IMR-90 (cell line): ENCODE measurements at regions not wholly inside any gene's neighbourhood (a gene's known extent, or its start where the extent isn't known, plus 50 kb on each side); places are given as distances from the start of the nearest gene placed in this dataset.

Experiments
- ATAC-seq: fragments of 200-7000 bp; cut with Tn5 transposase; 2 replicates; pipeline ENCODE4 v1.9.1; 2020; ENCODE audit warnings: low read depth, mild to moderate bottlenecking, moderate library complexity
- BruUV-seq: library from RNA; stranded (reverse); fragments of 400-500 nt; replicated peaks from 2 replicates; lab custom pipeline; 2021; lab: Mats Ljungman, UMichigan
- CTCF ChIA-PET: fragments of 300-600 bp; formaldehyde crosslinking; extraction: SDS; loops from one replicate; lab custom pipeline; 2021; ENCODE audit warnings: antibody characterized with exemption; lab: Yijun Ruan, JAX
- POLR2A ChIA-PET: fragments of 300-600 bp; sonication (Branson Sonifier 250); formaldehyde crosslinking; loops from one replicate; lab custom pipeline; 2022; ENCODE audit warnings: antibody characterized with exemption; ENCODE audit not compliant: unreplicated experiment; lab: Charles Lee
- DNase-seq: peaks from one replicate; pipeline ENCODE4 v3.0.0; 2013
- H2AFZ ChIP-seq: replicated peaks from 2 replicates; pipeline ENCODE3; 2013; ENCODE audit warnings: low read length, mild to moderate bottlenecking; ENCODE audit not compliant: poor library complexity
- H2AK5ac ChIP-seq: 2 replicates; pipeline ENCODE4 v1.6.1; 2013; ENCODE audit warnings: low read depth, low read length, inconsistent platforms
- H2AK9ac ChIP-seq: replicated peaks from 2 replicates; pipeline ENCODE3; 2013; ENCODE audit warnings: mild to moderate bottlenecking, low read depth, low read length, moderate library complexity; ENCODE audit not compliant: poor library complexity
- H2BK120ac ChIP-seq: 2 replicates; pipeline ENCODE4 v1.6.1; 2013; ENCODE audit warnings: low read depth, low read length, inconsistent platforms
- H2BK15ac ChIP-seq: 3 replicates; pipeline ENCODE4 v1.6.1; 2013; ENCODE audit warnings: low read depth, low read length, inconsistent platforms
- H2BK20ac ChIP-seq: 2 replicates; pipeline ENCODE4 v1.6.1; 2013; ENCODE audit warnings: low read depth, mild to moderate bottlenecking, inconsistent platforms, low read length, moderate library complexity
- H2BK5ac ChIP-seq: 2 replicates; pipeline ENCODE4 v1.6.1; 2013; ENCODE audit warnings: mild to moderate bottlenecking, low read depth, low read length, inconsistent platforms; ENCODE audit not compliant: poor library complexity, severe bottlenecking
- H3K14ac ChIP-seq: replicated peaks from 2 replicates; pipeline ENCODE4 v1.6.1; 2013; ENCODE audit warnings: low read depth, low read length, inconsistent platforms
- H3K18ac ChIP-seq: 2 replicates; pipeline ENCODE4 v1.6.1; 2013; ENCODE audit warnings: low read depth, low read length, control low read depth
- H3K23ac ChIP-seq: 2 replicates; pipeline ENCODE4 v1.6.1; 2013; ENCODE audit warnings: low read depth, low read length, inconsistent platforms
- H3K27ac ChIP-seq: 2 replicates; pipeline ENCODE4 v1.5.1; 2013; ENCODE audit warnings: mild to moderate bottlenecking, control low read depth, low read length; ENCODE audit not compliant: insufficient read depth
- H3K27me3 ChIP-seq: 2 replicates; pipeline ENCODE4 v1.6.1; 2013; ENCODE audit warnings: low read length; ENCODE audit not compliant: control insufficient read depth, insufficient read depth
- H3K36me3 ChIP-seq: 2 replicates; pipeline ENCODE4 v1.6.1; 2013; ENCODE audit warnings: low read length, mixed read lengths; ENCODE audit not compliant: control insufficient read depth, insufficient read depth
- H3K4ac ChIP-seq: 2 replicates; pipeline ENCODE4 v1.6.1; 2013; ENCODE audit warnings: low read depth, low read length, inconsistent platforms
- H3K4me1 ChIP-seq: 2 replicates; pipeline ENCODE4 v1.6.1; 2013; ENCODE audit warnings: low read length, mixed read lengths; ENCODE audit not compliant: control insufficient read depth, insufficient read depth
- H3K4me2 ChIP-seq: 2 replicates; pipeline ENCODE4 v1.6.1; 2013; ENCODE audit warnings: low read depth, mild to moderate bottlenecking, control low read depth, low read length, moderate library complexity
- H3K4me3 ChIP-seq: 2 replicates; pipeline ENCODE4 v1.5.1; 2013; ENCODE audit warnings: low read depth, mild to moderate bottlenecking, control low read depth, low read length, moderate library complexity; ENCODE audit not compliant: insufficient read depth
- H3K56ac ChIP-seq: 2 replicates; pipeline ENCODE4 v1.6.1; 2013; ENCODE audit warnings: low read length, inconsistent platforms; ENCODE audit not compliant: insufficient read depth; ENCODE audit errors: extremely low read depth
- H3K79me1 ChIP-seq, 2 experiments: 2 replicates each; pipeline ENCODE4 v1.6.1; 2013; ENCODE audit warnings: low read length in 2 of 2, inconsistent platforms in 1 of 2, low read depth in 1 of 2
- H3K9ac ChIP-seq: 2 replicates; pipeline ENCODE4 v1.6.1; 2013; ENCODE audit warnings: low read depth, low read length, control low read depth
- H3K9me1 ChIP-seq: 2 replicates; pipeline ENCODE4 v1.6.1; 2013; ENCODE audit warnings: low read length, inconsistent platforms; ENCODE audit not compliant: insufficient read depth
- H3K9me3 ChIP-seq: 2 replicates; pipeline ENCODE4 v1.6.1; 2013; ENCODE audit warnings: low read length; ENCODE audit not compliant: control insufficient read depth, insufficient read depth
- H4K20me1 ChIP-seq: 2 replicates; pipeline ENCODE4 v1.6.1; 2013; ENCODE audit warnings: low read length, inconsistent platforms; ENCODE audit not compliant: insufficient read depth
- H4K5ac ChIP-seq: 2 replicates; pipeline ENCODE4 v1.6.1; 2013; ENCODE audit warnings: mild to moderate bottlenecking, low read depth, low read length, control low read depth
- H4K8ac ChIP-seq, 2 experiments: 2 replicates each; pipeline ENCODE4 v1.6.1; 2013; ENCODE audit warnings: low read depth in 2 of 2, low read length in 2 of 2, control low read depth in 1 of 2, inconsistent platforms in 1 of 2
- H4K91ac ChIP-seq: 2 replicates; pipeline ENCODE4 v1.6.1; 2013; ENCODE audit warnings: low read depth, low read length, inconsistent platforms; ENCODE audit not compliant: insufficient read depth
- BHLHE40 ChIP-seq: fragments of 150-350 bp; IDR thresholded peaks from 2 replicates; pipeline ENCODE4 v1.6.1; 2016; ENCODE audit warnings: mild to moderate bottlenecking, low read depth, low read length
- CEBPB ChIP-seq: IDR thresholded peaks from 2 replicates; pipeline ENCODE4 v1.6.1; 2012; ENCODE audit warnings: low read depth, low read length, improper control_type of control experiment
- CHD1 ChIP-seq: IDR thresholded peaks from 2 replicates; pipeline ENCODE4 v1.6.1; 2012; ENCODE audit warnings: low read depth, low read length, improper control_type of control experiment
- MAFK ChIP-seq: IDR thresholded peaks from 2 replicates; pipeline ENCODE4 v1.6.1; 2012; ENCODE audit warnings: low read depth, low read length, improper control_type of control experiment
- MXI1 ChIP-seq: IDR thresholded peaks from 2 replicates; pipeline ENCODE4 v1.6.1; 2012; ENCODE audit warnings: low read depth, mild to moderate bottlenecking, low read length, moderate library complexity, borderline replicate concordance
- NFE2L2 ChIP-seq: fragments of 150-350 bp; IDR thresholded peaks from 2 replicates; pipeline ENCODE4 v1.6.1; 2016; ENCODE audit warnings: low read depth, mild to moderate bottlenecking, low read length
- USF2 ChIP-seq: fragments of 150-350 bp; IDR thresholded peaks from 2 replicates; pipeline ENCODE4 v1.6.1; 2017; ENCODE audit warnings: mild to moderate bottlenecking, antibody characterized with exemption, low read length, low read depth
- WGBS, 2 experiments: methylation state at CpG; one replicate each; pipeline versions ENCODE4 v1.1.5 to v1.1.7; 2013; ENCODE audit warnings: missing lambda C conversion rate in 2 of 2; ENCODE audit not compliant: insufficient read length in 1 of 2; ENCODE audit errors: extremely low coverage in 2 of 2; 5-methylcytosine and 5-hydroxymethylcytosine counted together
- dilution Hi-C: fragments of 300-500 bp; cut with HindIII; formaldehyde crosslinking; loops from one replicate; pipeline ENCODE4 v1.14.3; 2018; ENCODE audit warnings: low sequenced_read_pairs; ENCODE audit not compliant: unreplicated experiment
- in situ Hi-C: fragments of 300-500 bp; cut with MboI; formaldehyde crosslinking; loops from 3 replicates; pipeline ENCODE4 v1.14.3; 2019; ENCODE audit warnings: low sequenced_read_pairs, inconsistent platforms, mixed read lengths
- intact Hi-C: fragments of 100-400 bp; cut with micrococcal nuclease; formaldehyde crosslinking; loops from 2 replicates; pipeline ENCODE4 v1.10.0; 2022

- intact Hi-C loops (no loop called here), in situ Hi-C loops (no loop called here), dilution Hi-C loops (no loop called here)
- Histone ChIP-seq H3K14ac (no peak overlapping the region), H3K4ac (no peak overlapping the region), H4K8ac (no peak overlapping the region), H3K79me1 (no peaks in the 10 kb centered on the region), H3K27ac (no peak overlapping the region), H4K5ac (no peak overlapping the region), H3K4me3 (no peak overlapping the region), H3K18ac (no peak overlapping the region), H3K56ac (no peak overlapping the region), H4K20me1 (no peaks in the 10 kb centered on the region), H2AK9ac (no peak overlapping the region), H4K91ac (no peak overlapping the region), H3K9me3 (no peaks in the 10 kb centered on the region), H3K9me1 (no peaks in the 10 kb centered on the region), H3K9ac (no peak overlapping the region), H3K23ac (no peak overlapping the region), H2BK120ac (no peak overlapping the region), H3K27me3 (0 out of 2 replicates have a peak, but pooled peaks cover 2% of the 10 kb centered on the region), H2BK20ac (no peak overlapping the region), H3K4me1 (no peaks in the 10 kb centered on the region), H3K36me3 (no peaks in the 10 kb centered on the region), H2AK5ac (no peak overlapping the region), H2BK5ac (no peak overlapping the region), H3K4me2 (no peak overlapping the region), H2AFZ (no peak overlapping the region), H2BK15ac (no peak overlapping the region)
- ChIA-PET POLR2A (no interaction called here), CTCF (no interaction called here)
- DNase-seq (no peak), ATAC-seq (no peak)
- WGBS, 2 experiments = no CpG with 5 or more reads among the region's 1 CpG
- TF ChIP-seq USF2 = no peak
- TF ChIP-seq NFE2L2 = no peak
- no peak for TF ChIP-seq MXI1
- TF ChIP-seq BHLHE40 = no peak
- TF ChIP-seq MAFK = no peak
- no peak for TF ChIP-seq CEBPB
- TF ChIP-seq CHD1 = no peak
- no TSS peak for BruUV-seq
Measured at GRCh38 chr2:212640428-212640827, 101.8 kb upstream of the ERBB4 start.
